Ureter (tissue), 1 donor: ENCODE measurements at regions not wholly inside any gene's neighbourhood (a gene's known extent, or its start where the extent isn't known, plus 50 kb on each side); places are given as distances from the start of the nearest gene placed in this dataset.

Experiments
- DNase-seq: peaks from one replicate; pipeline ENCODE4 v3.0.0-alpha.2; 2020; ENCODE audit warnings: low spot score
- donor health status: DM: yes; HTN: yes; CAD: no.

DNA sequence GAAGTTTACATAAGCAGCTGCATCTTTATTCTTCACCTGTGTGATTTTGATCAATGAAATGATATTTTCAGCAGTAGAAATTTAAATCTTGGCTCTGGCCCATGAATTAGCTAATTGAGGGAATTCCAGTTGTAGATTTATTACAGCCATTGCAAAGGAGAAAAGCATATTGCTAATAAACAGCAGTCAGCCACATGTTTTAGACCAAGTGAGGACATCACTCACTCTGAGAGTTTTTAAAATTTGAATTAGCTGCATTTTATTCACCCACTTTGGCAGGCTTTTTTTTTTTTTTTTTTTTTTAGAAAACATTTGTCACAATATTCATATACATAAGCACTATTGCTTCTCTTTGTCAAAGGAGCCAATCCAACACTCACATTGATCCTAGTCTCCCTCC lies 479.4 kb upstream of the VRK2 start:
- DNase-seq: no peak

DNA sequence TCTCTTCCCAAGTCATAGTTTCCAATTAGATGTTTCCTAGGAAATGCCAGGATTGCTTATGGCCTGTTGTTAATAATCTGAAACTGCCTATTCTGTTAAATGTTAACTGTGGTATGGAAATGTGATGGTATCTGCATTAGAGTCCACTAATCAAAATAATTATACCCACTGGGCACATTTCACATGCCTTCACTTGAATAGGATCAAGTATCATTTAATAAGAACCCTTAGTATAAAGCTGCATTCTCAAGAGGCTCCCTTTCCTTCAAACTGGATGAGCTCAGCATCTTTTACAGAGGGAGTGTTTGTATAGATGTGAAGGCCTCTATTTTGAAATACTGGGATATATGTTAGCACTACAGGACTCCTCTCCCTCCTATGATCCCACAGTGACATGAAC lies 477.2 kb upstream of the VRK2 start:
- DNase-seq: no peak

DNA sequence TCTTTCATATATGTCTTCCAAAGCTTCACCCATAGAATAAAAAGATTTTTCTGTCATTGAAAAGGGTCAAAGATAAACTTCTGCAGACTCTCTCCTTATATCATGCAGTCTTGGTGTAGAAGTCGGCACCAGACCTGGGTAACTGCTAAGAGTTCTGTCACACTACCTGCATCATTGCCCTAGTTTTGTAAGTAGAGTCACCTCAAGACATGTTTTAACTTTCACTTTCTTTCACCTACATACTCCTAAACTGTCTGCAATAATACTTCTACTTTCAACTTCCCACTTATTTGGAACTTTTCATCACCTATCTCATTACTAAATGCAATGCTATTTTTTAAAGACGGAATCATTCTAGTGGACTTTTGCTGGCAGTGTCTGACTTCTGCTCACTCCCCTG lies 475.6 kb upstream of the VRK2 start:
- no peak for DNase-seq

DNA sequence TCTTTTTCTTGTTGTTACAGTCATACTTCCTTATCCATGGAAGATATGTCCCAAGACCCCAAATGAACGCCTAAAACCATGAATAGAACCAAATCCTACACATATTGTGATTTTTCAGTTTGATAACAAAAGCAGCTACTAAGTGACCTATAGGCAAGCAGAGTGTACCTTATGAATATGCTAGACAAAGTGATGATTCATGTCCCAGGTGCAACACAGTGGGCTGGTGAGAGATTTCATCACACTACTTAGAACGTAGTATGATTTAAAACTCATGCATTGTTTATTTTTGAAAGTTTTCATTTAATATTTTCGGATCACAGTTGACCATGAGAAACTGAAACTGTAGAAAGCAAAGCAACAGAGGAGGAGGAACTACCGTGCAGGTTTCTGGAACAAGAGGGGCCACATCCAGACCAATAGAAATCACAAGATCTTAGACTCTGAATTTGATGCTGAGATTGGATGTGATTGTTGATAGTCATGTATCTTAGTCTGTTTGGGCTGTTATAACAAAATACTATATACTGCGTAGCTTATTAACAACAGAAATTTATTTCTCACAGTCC lies 470.8 kb upstream of the VRK2 start:
- no peak for DNase-seq

DNA sequence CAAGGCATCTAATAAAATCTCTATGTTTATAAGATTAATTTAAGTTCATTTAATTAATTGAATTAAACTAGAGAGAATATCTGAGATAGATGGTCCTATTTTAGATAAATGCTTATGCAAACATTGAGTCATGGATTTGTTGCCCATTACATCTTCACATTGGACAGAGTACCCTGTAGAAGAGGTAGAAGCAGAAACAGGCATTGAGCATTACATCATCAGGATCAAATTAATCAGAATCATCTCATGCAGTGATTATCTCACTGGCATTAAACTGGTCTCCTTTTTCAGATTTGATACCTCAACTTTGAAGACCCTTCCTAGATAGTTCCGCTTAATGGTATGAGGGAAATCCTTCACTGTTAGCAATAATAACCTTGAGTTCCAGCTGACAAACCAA lies 469.6 kb upstream of the VRK2 start:
- DNase-seq: no peak

DNA sequence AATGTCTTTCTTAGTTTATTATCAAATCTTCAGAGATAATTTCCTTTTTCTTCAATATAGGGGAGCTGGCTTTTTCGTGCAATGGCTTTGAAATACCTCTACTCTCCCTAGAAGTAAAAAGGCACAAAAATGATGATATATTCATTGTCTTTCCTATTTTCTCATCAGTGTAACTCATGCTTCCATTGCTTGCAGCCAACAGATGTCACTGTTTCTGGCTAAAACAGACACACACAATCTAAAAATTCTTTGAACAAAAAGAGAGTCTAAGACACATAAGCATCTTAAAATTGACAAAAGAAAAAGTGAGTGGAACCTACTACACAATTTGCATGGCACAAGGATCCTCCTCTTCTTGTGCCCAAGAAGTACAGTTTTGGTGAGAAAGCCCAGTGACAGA lies 448.7 kb upstream of the VRK2 start:
- DNase-seq: no peak

DNA sequence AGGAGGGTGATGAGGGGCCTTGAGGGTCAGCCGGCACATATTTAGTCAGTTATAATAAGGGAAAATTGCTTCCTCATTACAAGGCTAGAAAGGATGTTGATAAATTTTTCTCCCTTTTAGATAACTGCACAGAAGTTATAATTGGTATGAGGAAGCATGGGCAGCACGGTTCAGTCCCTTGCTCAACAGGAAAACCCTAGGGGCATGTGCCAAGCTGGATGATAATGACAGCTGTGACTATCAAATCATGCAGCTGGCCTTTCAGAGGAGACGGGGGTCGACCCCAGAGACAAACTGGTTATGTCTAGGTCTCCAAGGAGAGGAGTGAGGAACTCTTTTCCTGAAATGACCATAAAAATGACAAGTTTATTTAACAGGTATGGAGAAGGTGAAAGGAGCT lies 448.1 kb upstream of the VRK2 start:
- no peak for DNase-seq

DNA sequence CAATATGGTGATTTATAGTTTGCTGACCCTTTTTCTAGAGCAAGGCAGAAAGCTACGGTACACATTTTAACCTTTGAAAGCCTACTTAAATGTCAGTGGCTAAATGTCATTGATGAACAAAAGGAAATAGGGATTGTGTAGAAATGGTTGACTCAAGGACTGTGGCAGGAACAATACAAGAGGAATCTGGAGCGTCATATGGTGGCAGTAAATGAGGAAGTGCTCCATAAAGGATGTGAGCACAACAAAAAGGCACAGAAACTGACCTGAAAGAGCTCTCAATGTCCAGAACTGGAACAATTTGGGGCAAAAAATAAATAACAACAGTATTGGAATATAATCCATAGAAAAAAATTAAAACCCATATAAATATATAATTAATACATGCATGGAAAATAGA lies 443.9 kb upstream of the VRK2 start:
- no peak for DNase-seq

DNA sequence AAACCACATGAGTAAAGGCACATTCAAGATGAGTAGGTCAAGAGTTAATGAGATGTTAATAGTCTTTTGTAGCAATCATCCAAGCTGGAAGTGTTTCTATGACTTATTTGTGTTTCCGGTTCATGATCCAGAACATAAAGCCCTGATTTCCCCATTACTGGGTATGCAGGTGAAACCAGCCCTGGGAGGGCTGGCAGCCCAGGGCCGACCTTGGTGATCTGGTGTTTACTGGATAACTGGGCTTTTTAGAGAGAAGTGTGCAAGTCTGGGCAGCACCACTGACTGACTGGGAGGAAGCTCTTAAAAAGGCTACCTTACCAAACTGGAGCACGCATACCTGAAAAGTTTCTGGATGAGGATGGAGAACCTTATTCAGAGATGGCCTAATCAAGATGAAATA lies 431.6 kb upstream of the VRK2 start:
- no peak for DNase-seq

DNA sequence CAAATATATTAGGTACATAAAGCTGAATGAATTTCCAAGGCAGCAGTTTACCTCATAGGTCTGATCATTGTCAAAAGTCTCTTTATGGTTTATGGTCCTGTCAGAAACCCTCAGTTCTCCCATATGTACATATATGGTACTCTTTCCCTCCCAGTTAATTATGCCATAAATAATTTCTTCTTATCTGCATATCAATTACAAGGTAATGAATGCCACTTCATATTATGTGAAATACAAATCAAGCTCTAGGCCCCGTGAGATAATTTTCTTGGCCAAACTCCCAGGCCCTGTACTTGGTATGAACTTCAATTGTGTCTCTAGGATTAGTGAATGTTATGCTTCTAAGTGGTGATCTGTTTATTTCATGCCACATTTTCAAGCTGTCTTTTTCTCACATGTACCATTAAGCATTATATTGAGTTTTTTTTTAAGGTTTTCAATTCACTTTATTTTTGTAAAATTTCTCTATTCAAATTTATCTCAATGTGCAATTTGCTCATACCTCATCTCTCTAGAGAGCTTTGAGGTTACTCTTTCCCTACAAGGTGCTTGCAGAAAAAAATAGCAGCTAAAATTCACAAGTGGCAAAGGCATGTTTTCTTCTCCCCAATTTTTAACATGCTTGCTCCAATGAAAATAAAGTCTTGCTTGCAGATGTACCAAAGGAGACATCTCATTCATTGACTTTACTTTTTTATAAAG lies 430.6 kb upstream of the VRK2 start:
- DNase-seq: no peak

DNA sequence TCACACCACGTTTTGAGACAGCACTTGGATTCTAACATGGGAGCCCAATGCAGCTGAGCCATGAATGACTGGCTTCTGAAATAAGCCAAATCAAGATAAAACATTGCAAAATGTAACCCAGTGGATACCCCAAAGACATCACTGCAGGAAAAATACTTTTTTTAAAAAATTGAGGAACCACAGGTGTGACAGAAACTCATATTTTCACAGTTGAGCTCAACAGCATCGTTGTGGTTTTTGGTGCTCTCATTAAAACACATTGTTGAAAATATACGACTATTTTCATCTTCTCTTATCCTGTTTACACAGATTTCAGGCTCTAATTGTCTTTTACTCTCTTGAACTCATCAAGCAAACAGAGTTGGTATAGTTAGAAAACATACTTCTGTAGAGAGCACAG lies 429.3 kb upstream of the VRK2 start:
- DNase-seq: no peak

DNA sequence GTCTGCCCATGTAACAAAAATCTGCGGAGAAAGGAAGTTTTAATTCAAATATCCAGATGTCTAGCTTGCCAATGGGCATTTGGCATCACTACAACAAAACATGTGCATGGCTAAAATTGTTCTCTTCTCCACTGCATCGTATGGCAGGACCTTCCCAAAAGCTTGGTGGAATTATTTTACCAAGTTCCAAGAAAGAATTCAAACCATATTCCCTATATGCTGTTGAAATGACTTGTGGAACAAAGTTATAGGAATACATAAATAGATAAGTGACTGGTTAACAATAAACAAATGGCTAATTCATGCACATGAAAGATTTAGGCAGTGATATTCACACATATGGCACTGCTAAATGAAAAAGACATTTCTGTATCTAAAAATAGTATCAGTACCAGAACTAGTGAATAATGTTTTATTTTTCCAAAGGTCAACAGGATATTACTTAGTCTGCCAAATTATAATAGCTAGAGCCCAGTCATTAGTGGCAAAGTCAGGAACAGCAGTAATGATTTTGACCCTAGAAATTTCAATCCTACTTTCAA lies 425.4 kb upstream of the VRK2 start:
- no peak for DNase-seq

DNA sequence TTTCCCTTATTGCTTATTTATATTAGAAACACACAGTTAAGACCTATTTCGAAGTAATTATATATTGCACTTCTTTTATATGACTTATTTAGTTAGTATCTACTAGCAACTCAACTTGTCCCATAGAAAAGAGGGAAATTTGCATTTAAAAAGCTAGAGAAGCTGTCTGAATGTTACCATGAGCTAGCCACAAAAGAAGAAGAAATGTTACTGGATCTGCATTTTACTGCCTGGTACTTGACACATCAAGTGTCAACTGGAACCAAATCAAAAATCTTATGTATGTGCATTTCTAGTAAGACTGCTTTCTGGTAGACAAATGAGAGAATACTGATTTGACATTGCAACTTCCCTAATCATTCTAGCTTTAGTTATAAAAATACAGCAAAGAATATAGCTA lies 424.6 kb upstream of the VRK2 start:
- no peak for DNase-seq

DNA sequence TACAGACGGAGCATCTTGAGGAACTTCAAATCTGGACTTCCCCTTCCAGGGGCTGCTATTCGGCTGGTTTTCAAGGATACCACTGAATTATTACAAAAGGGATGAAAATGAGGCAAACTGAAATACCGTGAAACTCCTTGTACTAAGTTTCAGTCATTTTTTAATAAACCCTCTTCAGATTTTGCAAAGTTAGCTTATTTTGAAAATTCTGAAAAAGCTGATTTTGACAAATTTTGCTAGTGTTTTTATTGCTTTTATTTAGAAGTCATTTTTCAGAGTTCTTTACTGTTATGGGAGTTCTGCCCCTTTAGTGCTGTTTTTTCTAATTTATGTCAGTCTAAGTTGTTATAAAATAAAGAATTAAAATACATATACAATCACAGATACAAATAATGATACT lies 390.4 kb upstream of the VRK2 start:
- no peak for DNase-seq

DNA sequence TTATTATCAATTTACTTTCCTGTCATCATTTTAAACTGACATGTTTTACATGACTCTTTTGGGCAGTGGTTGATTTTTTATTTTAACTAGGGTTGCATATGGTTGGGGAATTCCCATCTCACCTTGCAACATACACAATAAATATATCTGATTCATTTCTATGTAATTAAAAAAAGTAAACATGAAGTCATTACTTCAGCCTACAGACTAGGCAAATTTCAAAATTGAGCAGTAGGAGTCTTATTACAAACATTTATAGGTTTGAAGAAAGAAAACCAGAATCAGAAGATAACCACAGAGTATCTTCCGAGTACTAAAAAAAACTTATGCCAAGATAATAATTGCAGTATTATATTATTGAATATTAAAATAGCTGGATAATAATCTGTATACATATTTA lies 377.0 kb upstream of the VRK2 start:
- no peak for DNase-seq

DNA sequence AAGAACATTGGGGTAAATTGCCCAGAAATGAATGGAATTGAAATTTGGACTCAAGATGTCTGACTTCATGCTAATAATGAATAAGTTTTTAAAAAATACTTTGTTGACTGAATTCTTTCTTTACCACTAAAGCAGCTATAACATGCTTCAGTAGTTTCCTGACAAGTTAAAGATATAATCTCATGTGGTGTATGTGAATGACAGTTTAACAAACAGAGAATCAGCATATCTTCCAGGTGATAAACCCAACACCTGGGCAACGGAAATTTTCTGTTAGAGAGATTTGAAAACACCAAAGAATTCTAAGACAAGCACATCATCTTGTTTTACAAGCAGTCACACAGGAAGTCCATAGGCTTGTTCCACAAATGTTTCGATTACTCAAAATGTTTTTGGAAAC lies 372.6 kb upstream of the VRK2 start:
- no peak for DNase-seq

DNA sequence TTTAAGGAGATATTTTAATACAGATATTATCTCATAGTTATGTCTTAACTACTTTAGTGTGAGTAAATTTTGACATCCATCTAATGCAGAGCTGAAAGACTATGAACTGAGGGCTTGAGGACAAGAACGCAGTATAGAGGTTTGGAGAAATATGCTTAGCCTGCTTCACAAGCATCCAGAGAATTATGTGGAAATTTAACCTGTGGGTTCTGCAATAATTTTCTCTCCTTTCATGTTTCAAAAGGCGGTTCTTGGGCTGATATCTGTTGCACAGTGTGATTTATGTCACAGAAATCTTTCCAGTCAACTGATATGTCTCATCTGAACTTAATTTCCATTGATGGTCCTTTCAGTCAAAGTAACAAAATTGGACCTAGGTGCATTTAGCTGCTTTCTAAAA lies 371.9 kb upstream of the VRK2 start:
- DNase-seq: no peak

DNA sequence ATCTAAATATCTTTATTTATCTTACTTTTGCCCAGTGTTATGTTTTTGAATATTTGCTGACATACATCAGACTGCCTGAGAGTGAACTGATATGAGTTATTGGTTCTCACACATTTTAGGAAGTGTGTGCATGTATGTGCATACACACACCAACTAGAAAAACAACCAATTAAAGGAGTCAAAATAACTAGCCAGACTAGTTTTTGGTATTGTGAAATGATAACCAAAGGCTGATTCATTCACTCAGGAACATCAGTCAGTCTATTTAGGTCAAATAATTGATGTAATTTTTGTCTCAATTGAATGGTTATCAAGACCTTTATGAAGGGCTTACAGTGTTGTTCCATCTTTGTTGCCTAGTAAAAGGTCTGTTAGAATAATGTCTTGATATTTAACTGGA lies 369.3 kb upstream of the VRK2 start:
- no peak for DNase-seq

DNA sequence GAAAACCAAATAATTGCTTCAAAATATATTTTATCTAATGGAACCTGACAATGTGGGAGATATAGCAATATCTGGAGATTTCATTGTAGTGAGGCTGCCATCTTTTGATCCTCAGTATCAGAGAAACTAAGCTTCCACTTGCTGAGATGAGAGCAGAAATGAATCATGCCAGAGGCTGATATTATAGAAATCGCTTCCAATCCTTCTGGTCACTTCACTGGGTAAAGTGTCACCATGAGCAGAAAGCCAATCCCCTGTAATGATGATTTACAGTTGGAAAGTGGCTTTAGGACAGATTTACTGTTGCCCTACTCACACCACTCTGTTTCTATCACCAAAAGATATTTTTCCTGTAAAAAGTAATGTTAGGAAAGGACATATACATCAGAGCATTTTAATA lies 365.0 kb upstream of the VRK2 start:
- DNase-seq: no peak

DNA sequence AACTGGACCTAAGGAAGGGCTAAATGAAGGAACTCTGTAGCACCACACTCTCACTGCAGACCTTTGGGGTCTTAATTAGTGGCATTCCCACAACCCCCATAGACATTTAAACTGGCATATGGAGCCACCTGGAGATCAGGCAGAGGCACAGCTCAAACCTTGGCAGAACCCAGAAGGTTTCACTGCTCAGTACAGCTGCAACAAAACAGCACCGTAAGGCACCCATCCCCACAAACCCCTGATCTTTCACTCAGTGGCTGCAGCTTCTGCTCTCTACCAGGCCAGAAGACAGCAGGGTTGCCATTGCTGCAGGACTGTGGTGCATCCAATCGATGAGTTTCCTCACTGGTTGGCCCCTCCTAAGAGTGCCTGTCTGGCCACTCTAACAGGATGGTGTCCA lies 361.6 kb upstream of the VRK2 start:
- DNase-seq: no peak

DNA sequence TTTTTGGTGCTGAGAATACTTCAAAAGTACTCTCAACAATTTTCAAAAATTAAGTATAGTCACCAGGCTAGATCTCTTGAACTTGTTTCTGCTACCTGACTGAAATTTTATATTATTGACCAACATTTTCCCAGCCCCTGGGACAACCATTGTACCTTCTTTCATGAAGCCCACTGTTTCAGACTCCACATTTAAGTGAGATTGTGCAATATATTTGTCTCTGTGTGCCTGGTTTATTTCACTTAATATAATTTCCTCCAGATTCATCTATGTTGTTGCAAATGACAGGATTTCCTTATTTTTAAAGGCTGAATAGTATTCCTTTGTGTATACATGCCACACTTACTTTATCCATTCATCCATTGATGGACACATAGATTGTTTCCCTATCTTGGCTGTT lies 354.2 kb upstream of the VRK2 start:
- no peak for DNase-seq

DNA sequence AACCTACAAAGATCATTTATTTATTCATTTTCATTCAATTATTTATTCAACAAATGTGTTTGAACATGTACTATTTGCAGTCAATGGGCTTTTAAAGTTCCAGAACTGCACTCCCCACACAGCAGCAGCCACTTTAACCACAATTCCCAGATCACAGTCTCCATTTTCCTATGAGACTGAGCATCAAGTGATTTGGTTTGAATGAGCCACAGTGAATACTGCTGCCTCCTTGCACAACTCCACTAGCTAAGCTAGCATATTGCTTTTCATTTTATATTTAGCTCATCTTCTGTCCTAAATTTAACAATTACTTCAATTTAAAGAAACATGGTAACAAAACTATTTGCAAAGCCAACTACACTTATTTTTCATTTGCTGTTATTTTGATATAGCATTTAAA lies 353.4 kb upstream of the VRK2 start:
- no peak for DNase-seq

DNA sequence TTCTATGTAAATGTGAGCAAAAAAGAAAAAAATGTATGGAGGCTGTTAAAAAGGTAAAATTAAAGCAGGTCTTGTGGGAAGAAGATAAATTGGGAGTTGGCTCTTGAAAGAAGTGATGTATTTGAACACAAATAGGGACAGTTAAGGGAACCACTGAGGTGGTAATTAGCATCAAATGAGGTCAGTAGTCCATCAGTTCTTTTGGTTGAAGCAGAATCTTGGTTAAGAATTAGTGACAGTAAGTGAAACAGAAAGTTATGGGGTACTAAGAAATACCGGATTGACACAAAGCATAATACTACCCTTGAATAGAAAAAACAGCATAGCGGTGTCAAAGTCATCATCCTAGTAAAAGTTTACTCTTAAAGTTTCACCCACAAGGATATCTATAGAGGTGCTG lies 352.6 kb upstream of the VRK2 start:
- no peak for DNase-seq

DNA sequence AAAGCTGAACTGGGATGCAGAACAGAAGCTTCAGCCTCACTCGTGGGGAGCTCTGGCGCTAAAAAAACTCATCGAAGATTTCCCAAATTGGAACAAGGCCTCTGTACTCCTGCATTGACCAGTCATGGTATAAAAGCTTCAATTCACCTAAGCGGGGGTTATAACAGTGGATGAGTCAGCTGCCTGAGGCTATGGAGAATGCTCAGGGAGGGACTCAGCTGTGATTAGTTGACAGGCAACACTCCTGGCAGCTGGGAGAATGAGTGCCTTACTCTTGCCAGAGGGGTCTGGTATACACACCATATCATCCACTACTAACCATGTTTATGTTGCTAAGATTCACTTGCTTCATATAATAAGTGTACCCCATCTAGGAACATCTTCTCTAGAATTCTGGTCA lies 350.6 kb upstream of the VRK2 start:
- DNase-seq: no peak
